Endodermal cell (in vitro differentiated cells): ENCODE measurements at regions not wholly inside any gene's neighbourhood (a gene's known extent, or its start where the extent isn't known, plus 50 kb on each side); places are given as distances from the start of the nearest gene placed in this dataset.

Source experiments
- DNase-seq: peaks from one replicate; pipeline ENCODE4 v3.0.0-alpha.2; 2017
- H3K27ac ChIP-seq: 2 replicates; pipeline ENCODE4 v1.5.1; 2013; ENCODE audit warnings: mild to moderate bottlenecking, low read depth, low read length, moderate library complexity
- H3K27me3 ChIP-seq: 2 replicates; pipeline ENCODE4 v1.6.1; 2013; ENCODE audit warnings: mild to moderate bottlenecking, low read length, moderate library complexity; ENCODE audit not compliant: insufficient read depth, control insufficient read depth, poor library complexity, severe bottlenecking
- H3K36me3 ChIP-seq: 2 replicates; pipeline ENCODE4 v1.7.0; 2013; ENCODE audit warnings: mild to moderate bottlenecking, low read length, moderate library complexity; ENCODE audit not compliant: control insufficient read depth, insufficient read depth
- H3K4me1 ChIP-seq: one replicate; pipeline ENCODE4 v1.7.0; 2013; ENCODE audit warnings: low read length; ENCODE audit not compliant: control insufficient read depth, insufficient read depth
- H3K4me3 ChIP-seq: 2 replicates; pipeline ENCODE4 v1.5.1; 2013; ENCODE audit warnings: mild to moderate bottlenecking, low read length, moderate library complexity
- H3K9ac ChIP-seq: 2 replicates; pipeline ENCODE4 v1.6.1; 2013; ENCODE audit warnings: mild to moderate bottlenecking, low read length, moderate library complexity; ENCODE audit not compliant: poor library complexity, severe bottlenecking; ENCODE audit errors: extremely low read depth
- H3K9me3 ChIP-seq: 2 replicates; pipeline ENCODE4 v1.6.1; 2013; ENCODE audit warnings: mild to moderate bottlenecking, low read length, moderate library complexity; ENCODE audit not compliant: control insufficient read depth
- H3K27ac Mint-ChIP-seq: 2 replicates; pipeline ENCODE4 v1.8.0; 2020; ENCODE audit warnings: mixed read lengths
- H3K27me3 Mint-ChIP-seq: 2 replicates; pipeline ENCODE4 v1.8.0; 2021; ENCODE audit warnings: mild to moderate bottlenecking, mixed read lengths; ENCODE audit not compliant: insufficient read depth
- H3K36me3 Mint-ChIP-seq: 2 replicates; pipeline ENCODE4 v1.8.0; 2020; ENCODE audit warnings: low read depth, mixed read lengths
- H3K4me1 Mint-ChIP-seq: 2 replicates; pipeline ENCODE4 v1.8.0; 2020; ENCODE audit warnings: mixed read lengths
- H3K4me3 Mint-ChIP-seq: 2 replicates; pipeline ENCODE4 v1.8.0; 2020; ENCODE audit warnings: mild to moderate bottlenecking, moderate library complexity, mixed read lengths
- H3K9me3 Mint-ChIP-seq: 2 replicates; pipeline ENCODE4 v1.8.0; 2020; ENCODE audit warnings: mild to moderate bottlenecking, mixed read lengths
- WGBS, 2 experiments: methylation state at CpG; one replicate each; pipeline versions ENCODE4 v1.1.5 to v1.1.7; 2013; ENCODE audit warnings: missing lambda C conversion rate in 2 of 2, mixed read lengths in 1 of 2; ENCODE audit not compliant: insufficient coverage in 1 of 2, insufficient read length in 1 of 2; 5-methylcytosine and 5-hydroxymethylcytosine counted together
- TF ChIP-seq, protein P1 (sequence below): fragments of 200-600 bp; sonication (generic); conservative IDR thresholded peaks from 2 replicates; pipeline ENCODE4 v1.5.0; 2021; ENCODE audit warnings: antibody characterized with exemption, mild to moderate bottlenecking

- H3K27me3 Mint-ChIP-seq: no peaks in the 10 kb centered on the region
- no peaks in the 10 kb centered on the region for H3K4me1 ChIP-seq
- no peaks in the 10 kb centered on the region for H3K4me1 Mint-ChIP-seq
- no peak overlapping the region for H3K9ac ChIP-seq
- no peaks in the 10 kb centered on the region for H3K9me3 ChIP-seq
- H3K27ac Mint-ChIP-seq: no peak overlapping the region
- no peak for DNase-seq
- 100% methylated on average over 2 of the region's 3 CpGs; no CpG with 5 or more reads in 1 of the 2 experiments for WGBS, 2 experiments
- TF ChIP-seq, protein P1, sequence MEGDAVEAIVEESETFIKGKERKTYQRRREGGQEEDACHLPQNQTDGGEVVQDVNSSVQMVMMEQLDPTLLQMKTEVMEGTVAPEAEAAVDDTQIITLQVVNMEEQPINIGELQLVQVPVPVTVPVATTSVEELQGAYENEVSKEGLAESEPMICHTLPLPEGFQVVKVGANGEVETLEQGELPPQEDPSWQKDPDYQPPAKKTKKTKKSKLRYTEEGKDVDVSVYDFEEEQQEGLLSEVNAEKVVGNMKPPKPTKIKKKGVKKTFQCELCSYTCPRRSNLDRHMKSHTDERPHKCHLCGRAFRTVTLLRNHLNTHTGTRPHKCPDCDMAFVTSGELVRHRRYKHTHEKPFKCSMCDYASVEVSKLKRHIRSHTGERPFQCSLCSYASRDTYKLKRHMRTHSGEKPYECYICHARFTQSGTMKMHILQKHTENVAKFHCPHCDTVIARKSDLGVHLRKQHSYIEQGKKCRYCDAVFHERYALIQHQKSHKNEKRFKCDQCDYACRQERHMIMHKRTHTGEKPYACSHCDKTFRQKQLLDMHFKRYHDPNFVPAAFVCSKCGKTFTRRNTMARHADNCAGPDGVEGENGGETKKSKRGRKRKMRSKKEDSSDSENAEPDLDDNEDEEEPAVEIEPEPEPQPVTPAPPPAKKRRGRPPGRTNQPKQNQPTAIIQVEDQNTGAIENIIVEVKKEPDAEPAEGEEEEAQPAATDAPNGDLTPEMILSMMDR: no peak
- H3K36me3 Mint-ChIP-seq: no peaks in the 10 kb centered on the region
- no peaks in the 10 kb centered on the region for H3K27me3 ChIP-seq
- H3K9me3 Mint-ChIP-seq: peaks cover 24% of the 10 kb centered on the region
- no peak overlapping the region for H3K27ac ChIP-seq
- H3K4me3 Mint-ChIP-seq: no peak overlapping the region
- H3K36me3 ChIP-seq: no peaks in the 10 kb centered on the region
- no peak overlapping the region for H3K4me3 ChIP-seq
Measured at GRCh38 chrX:10356979-10357378, 200.2 kb downstream of the CLCN4 start.

GRCh38 chrX:10358958-10359357 lies 202.2 kb downstream of the CLCN4 start:
- Mint-ChIP-seq H3K9me3 (peaks cover 32% of the 10 kb centered on the region), H3K27ac (no peak overlapping the region), H3K36me3 (no peaks in the 10 kb centered on the region), H3K27me3 (no peaks in the 10 kb centered on the region), H3K4me3 (no peak overlapping the region), H3K4me1 (no peaks in the 10 kb centered on the region)
- WGBS, 2 experiments: 97% methylated on average over 2 of the region's 2 CpGs; no CpG with 5 or more reads in 1 of the 2 experiments
- H3K9ac ChIP-seq: no peak overlapping the region
- no peak for DNase-seq
- no peaks in the 10 kb centered on the region for H3K9me3 ChIP-seq
- H3K27me3 ChIP-seq: no peaks in the 10 kb centered on the region
- H3K4me1 ChIP-seq: no peaks in the 10 kb centered on the region
- H3K36me3 ChIP-seq: no peaks in the 10 kb centered on the region
- no peak overlapping the region for H3K4me3 ChIP-seq
- no peak overlapping the region for H3K27ac ChIP-seq
- TF ChIP-seq, protein P1: no peak

DNA sequence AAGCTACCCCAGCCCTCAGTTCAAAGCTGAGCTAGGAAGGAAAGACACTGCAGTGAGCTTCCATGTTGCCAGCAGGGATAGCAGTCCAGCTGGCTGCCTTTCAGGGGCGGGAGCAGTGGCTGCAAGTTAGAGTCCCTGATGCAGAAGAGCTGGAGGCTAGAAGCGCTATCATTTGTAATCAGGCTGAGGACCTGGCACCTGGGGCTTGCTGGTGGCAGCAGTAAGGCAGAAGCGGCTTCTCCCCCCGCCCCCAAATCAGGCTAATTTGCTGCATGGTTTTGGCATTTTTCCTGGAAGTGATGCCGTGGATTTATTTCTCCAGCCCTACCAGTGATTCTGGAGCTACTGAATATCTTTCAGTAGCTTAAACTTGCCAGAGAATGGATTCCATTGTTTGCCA lies 203.3 kb downstream of the CLCN4 start:
- Mint-ChIP-seq H3K4me3 (no peak overlapping the region), H3K27me3 (no peaks in the 10 kb centered on the region), H3K36me3 (no peaks in the 10 kb centered on the region), H3K9me3 (peaks cover 42% of the 10 kb centered on the region), H3K27ac (no peak overlapping the region), H3K4me1 (no peaks in the 10 kb centered on the region)
- H3K27me3 ChIP-seq: no peaks in the 10 kb centered on the region
- WGBS, 2 experiments: 80 to 89% methylated on average over 1 to 5 of the region's 5 CpGs
- no peak overlapping the region for H3K27ac ChIP-seq
- no peak overlapping the region for H3K4me3 ChIP-seq
- H3K9ac ChIP-seq: no peak overlapping the region
- DNase-seq: no peak
- no peaks in the 10 kb centered on the region for H3K9me3 ChIP-seq
- H3K4me1 ChIP-seq: no peaks in the 10 kb centered on the region
- H3K36me3 ChIP-seq: no peaks in the 10 kb centered on the region
- TF ChIP-seq, protein P1: no peak
